Germinal center (tissue), 1 donor: ENCODE measurements at regions not wholly inside any gene's neighbourhood (a gene's known extent, or its start where the extent isn't known, plus 50 kb on each side); places are given as distances from the start of the nearest gene placed in this dataset.
"Not testable (repeated sequence)": the region's sequence is repeated elsewhere in the genome, so short reads cannot be mapped to it uniquely, and the experiment has no call there.

Experiments used
- DNase-seq: peaks from one replicate; pipeline ENCODE4 v3.0.0; 2012; ENCODE audit warnings: mixed read lengths, low spot score

GRCh38 chr2:187610450-187610849, 56.2 kb upstream of the TFPI start:
- DNase-seq: not testable (repeated sequence)

- no peak for DNase-seq
These were observed 58.6 kb upstream of the TFPI start for GRCh38 chr2:187612857-187613256.

- DNase-seq: no peak
These were observed 60.5 kb upstream of the TFPI start for GRCh38 chr2:187614756-187615155.

- no peak for DNase-seq
These were observed 61.1 kb upstream of the TFPI start for GRCh38 chr2:187615364-187615763.

- no peak for DNase-seq
These were observed 61.7 kb upstream of the TFPI start for GRCh38 chr2:187615902-187616301.

GRCh38 chr2:187617120-187617519, 62.9 kb upstream of the TFPI start:
- no peak for DNase-seq

GRCh38 chr2:187617905-187618304, 63.7 kb upstream of the TFPI start:
- DNase-seq: no peak

- no peak for DNase-seq
These were observed 64.6 kb upstream of the TFPI start for GRCh38 chr2:187618813-187619212.

GRCh38 chr2:187627153-187627552, 72.9 kb upstream of the TFPI start:
- DNase-seq: no peak

- DNase-seq: not testable (repeated sequence)
These were observed 82.6 kb upstream of the TFPI start for GRCh38 chr2:187636731-187637391.

- not testable (repeated sequence) for DNase-seq
These were observed 83.1 kb upstream of the TFPI start for GRCh38 chr2:187637392-187637740.

GRCh38 chr2:187637771-187638170, 83.5 kb upstream of the TFPI start:
- not testable (repeated sequence) for DNase-seq

GRCh38 chr2:187638840-187639239, 84.6 kb upstream of the TFPI start:
- no peak for DNase-seq

GRCh38 chr2:187640926-187641510, 86.8 kb upstream of the TFPI start:
- no peak for DNase-seq

GRCh38 chr2:187642498-187642897, 88.3 kb upstream of the TFPI start:
- no peak for DNase-seq

- no peak for DNase-seq
These were observed 90.3 kb upstream of the TFPI start for GRCh38 chr2:187644486-187644885.

GRCh38 chr2:187644981-187645380, 90.7 kb upstream of the TFPI start:
- DNase-seq: no peak

GRCh38 chr2:187646556-187646955, 92.3 kb upstream of the TFPI start:
- DNase-seq: no peak

- DNase-seq: no peak
These were observed 100.3 kb upstream of the TFPI start for GRCh38 chr2:187654535-187654934.

GRCh38 chr2:187655001-187655400, 100.8 kb upstream of the TFPI start:
- DNase-seq: no peak

GRCh38 chr2:187656123-187656522, 101.9 kb upstream of the TFPI start:
- DNase-seq: no peak

GRCh38 chr2:187658952-187659525, 104.8 kb upstream of the TFPI start:
- no peak for DNase-seq

GRCh38 chr2:187676050-187676449, 121.8 kb upstream of the TFPI start:
- DNase-seq: not testable (repeated sequence)

- DNase-seq: no peak
These were observed 125.2 kb upstream of the TFPI start for GRCh38 chr2:187679454-187679853.
